IMR-90 (cell line): ENCODE measurements at regions not wholly inside any gene's neighbourhood (a gene's known extent, or its start where the extent isn't known, plus 50 kb on each side); places are given as distances from the start of the nearest gene placed in this dataset.

Experiments used
- ATAC-seq: fragments of 200-7000 bp; cut with Tn5 transposase; 2 replicates; pipeline ENCODE4 v1.9.1; 2020; ENCODE audit warnings: low read depth, mild to moderate bottlenecking, moderate library complexity
- BruUV-seq: library from RNA; stranded (reverse); fragments of 400-500 nt; replicated peaks from 2 replicates; lab custom pipeline; 2021; lab: Mats Ljungman, UMichigan
- CTCF ChIA-PET: fragments of 300-600 bp; formaldehyde crosslinking; extraction: SDS; loops from one replicate; lab custom pipeline; 2021; ENCODE audit warnings: antibody characterized with exemption; lab: Yijun Ruan, JAX
- POLR2A ChIA-PET: fragments of 300-600 bp; sonication (Branson Sonifier 250); formaldehyde crosslinking; loops from one replicate; lab custom pipeline; 2022; ENCODE audit warnings: antibody characterized with exemption; ENCODE audit not compliant: unreplicated experiment; lab: Charles Lee
- DNase-seq: peaks from one replicate; pipeline ENCODE4 v3.0.0; 2013
- H2AFZ ChIP-seq: replicated peaks from 2 replicates; pipeline ENCODE3; 2013; ENCODE audit warnings: low read length, mild to moderate bottlenecking; ENCODE audit not compliant: poor library complexity
- H2AK5ac ChIP-seq: 2 replicates; pipeline ENCODE4 v1.6.1; 2013; ENCODE audit warnings: low read depth, low read length, inconsistent platforms
- H2AK9ac ChIP-seq: replicated peaks from 2 replicates; pipeline ENCODE3; 2013; ENCODE audit warnings: mild to moderate bottlenecking, low read depth, low read length, moderate library complexity; ENCODE audit not compliant: poor library complexity
- H2BK120ac ChIP-seq: 2 replicates; pipeline ENCODE4 v1.6.1; 2013; ENCODE audit warnings: low read depth, low read length, inconsistent platforms
- H2BK15ac ChIP-seq: 3 replicates; pipeline ENCODE4 v1.6.1; 2013; ENCODE audit warnings: low read depth, low read length, inconsistent platforms
- H2BK20ac ChIP-seq: 2 replicates; pipeline ENCODE4 v1.6.1; 2013; ENCODE audit warnings: low read depth, mild to moderate bottlenecking, inconsistent platforms, low read length, moderate library complexity
- H2BK5ac ChIP-seq: 2 replicates; pipeline ENCODE4 v1.6.1; 2013; ENCODE audit warnings: mild to moderate bottlenecking, low read depth, low read length, inconsistent platforms; ENCODE audit not compliant: poor library complexity, severe bottlenecking
- H3K14ac ChIP-seq: replicated peaks from 2 replicates; pipeline ENCODE4 v1.6.1; 2013; ENCODE audit warnings: low read depth, low read length, inconsistent platforms
- H3K18ac ChIP-seq: 2 replicates; pipeline ENCODE4 v1.6.1; 2013; ENCODE audit warnings: low read depth, low read length, control low read depth
- H3K23ac ChIP-seq: 2 replicates; pipeline ENCODE4 v1.6.1; 2013; ENCODE audit warnings: low read depth, low read length, inconsistent platforms
- H3K27ac ChIP-seq: 2 replicates; pipeline ENCODE4 v1.5.1; 2013; ENCODE audit warnings: mild to moderate bottlenecking, control low read depth, low read length; ENCODE audit not compliant: insufficient read depth
- H3K27me3 ChIP-seq: 2 replicates; pipeline ENCODE4 v1.6.1; 2013; ENCODE audit warnings: low read length; ENCODE audit not compliant: control insufficient read depth, insufficient read depth
- H3K36me3 ChIP-seq: 2 replicates; pipeline ENCODE4 v1.6.1; 2013; ENCODE audit warnings: low read length, mixed read lengths; ENCODE audit not compliant: control insufficient read depth, insufficient read depth
- H3K4ac ChIP-seq: 2 replicates; pipeline ENCODE4 v1.6.1; 2013; ENCODE audit warnings: low read depth, low read length, inconsistent platforms
- H3K4me1 ChIP-seq: 2 replicates; pipeline ENCODE4 v1.6.1; 2013; ENCODE audit warnings: low read length, mixed read lengths; ENCODE audit not compliant: control insufficient read depth, insufficient read depth
- H3K4me2 ChIP-seq: 2 replicates; pipeline ENCODE4 v1.6.1; 2013; ENCODE audit warnings: low read depth, mild to moderate bottlenecking, control low read depth, low read length, moderate library complexity
- H3K4me3 ChIP-seq: 2 replicates; pipeline ENCODE4 v1.5.1; 2013; ENCODE audit warnings: low read depth, mild to moderate bottlenecking, control low read depth, low read length, moderate library complexity; ENCODE audit not compliant: insufficient read depth
- H3K56ac ChIP-seq: 2 replicates; pipeline ENCODE4 v1.6.1; 2013; ENCODE audit warnings: low read length, inconsistent platforms; ENCODE audit not compliant: insufficient read depth; ENCODE audit errors: extremely low read depth
- H3K79me1 ChIP-seq, 2 experiments: 2 replicates each; pipeline ENCODE4 v1.6.1; 2013; ENCODE audit warnings: low read length in 2 of 2, inconsistent platforms in 1 of 2, low read depth in 1 of 2
- H3K9ac ChIP-seq: 2 replicates; pipeline ENCODE4 v1.6.1; 2013; ENCODE audit warnings: low read depth, low read length, control low read depth
- H3K9me1 ChIP-seq: 2 replicates; pipeline ENCODE4 v1.6.1; 2013; ENCODE audit warnings: low read length, inconsistent platforms; ENCODE audit not compliant: insufficient read depth
- H3K9me3 ChIP-seq: 2 replicates; pipeline ENCODE4 v1.6.1; 2013; ENCODE audit warnings: low read length; ENCODE audit not compliant: control insufficient read depth, insufficient read depth
- H4K20me1 ChIP-seq: 2 replicates; pipeline ENCODE4 v1.6.1; 2013; ENCODE audit warnings: low read length, inconsistent platforms; ENCODE audit not compliant: insufficient read depth
- H4K5ac ChIP-seq: 2 replicates; pipeline ENCODE4 v1.6.1; 2013; ENCODE audit warnings: mild to moderate bottlenecking, low read depth, low read length, control low read depth
- H4K8ac ChIP-seq, 2 experiments: 2 replicates each; pipeline ENCODE4 v1.6.1; 2013; ENCODE audit warnings: low read depth in 2 of 2, low read length in 2 of 2, control low read depth in 1 of 2, inconsistent platforms in 1 of 2
- H4K91ac ChIP-seq: 2 replicates; pipeline ENCODE4 v1.6.1; 2013; ENCODE audit warnings: low read depth, low read length, inconsistent platforms; ENCODE audit not compliant: insufficient read depth
- BHLHE40 ChIP-seq: fragments of 150-350 bp; IDR thresholded peaks from 2 replicates; pipeline ENCODE4 v1.6.1; 2016; ENCODE audit warnings: mild to moderate bottlenecking, low read depth, low read length
- CHD1 ChIP-seq: IDR thresholded peaks from 2 replicates; pipeline ENCODE4 v1.6.1; 2012; ENCODE audit warnings: low read depth, low read length, improper control_type of control experiment
- WGBS, 2 experiments: methylation state at CpG; one replicate each; pipeline versions ENCODE4 v1.1.5 to v1.1.7; 2013; ENCODE audit warnings: missing lambda C conversion rate in 2 of 2; ENCODE audit not compliant: insufficient read length in 1 of 2; ENCODE audit errors: extremely low coverage in 2 of 2; 5-methylcytosine and 5-hydroxymethylcytosine counted together
- dilution Hi-C: fragments of 300-500 bp; cut with HindIII; formaldehyde crosslinking; loops from one replicate; pipeline ENCODE4 v1.14.3; 2018; ENCODE audit warnings: low sequenced_read_pairs; ENCODE audit not compliant: unreplicated experiment
- in situ Hi-C: fragments of 300-500 bp; cut with MboI; formaldehyde crosslinking; loops from 3 replicates; pipeline ENCODE4 v1.14.3; 2019; ENCODE audit warnings: low sequenced_read_pairs, inconsistent platforms, mixed read lengths
- intact Hi-C: fragments of 100-400 bp; cut with micrococcal nuclease; formaldehyde crosslinking; loops from 2 replicates; pipeline ENCODE4 v1.10.0; 2022
- TF ChIP-seq, protein P1 (sequence below): conservative IDR thresholded peaks from 2 replicates; pipeline ENCODE4 v1.5.1; 2012; ENCODE audit warnings: mild to moderate bottlenecking, low read depth, low read length, improper control_type of control experiment

DNA sequence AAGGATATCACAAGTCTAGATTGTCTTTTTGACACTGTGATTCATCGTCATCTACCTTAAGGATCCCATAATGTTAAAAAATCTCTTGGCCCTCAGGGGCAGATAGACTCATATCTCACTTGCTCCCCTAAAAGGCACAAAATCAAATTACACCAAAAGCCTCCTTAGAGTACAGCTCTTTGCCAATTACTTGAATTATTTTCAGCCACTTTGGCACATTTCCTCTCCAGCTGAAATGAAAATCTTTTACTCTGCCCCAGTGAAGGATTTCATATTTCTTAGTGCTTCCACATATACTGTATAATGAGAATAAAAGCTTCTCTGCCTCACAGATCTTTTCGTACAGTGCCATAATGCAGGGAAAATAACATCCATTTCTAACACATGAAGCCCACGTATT is 190.7 kb upstream of the GBE1 start:
- Histone ChIP-seq H3K9ac (no peak overlapping the region), H2BK15ac (no peak overlapping the region), H3K9me1 (no peaks in the 10 kb centered on the region), H2BK5ac (no peak overlapping the region), H3K56ac (no peak overlapping the region), H3K4ac (no peak overlapping the region), H2AK9ac (no peak overlapping the region), H3K79me1 (no peaks in the 10 kb centered on the region), H3K4me1 (no peaks in the 10 kb centered on the region), H4K5ac (no peak overlapping the region), H4K91ac (no peak overlapping the region), H3K36me3 (no peaks in the 10 kb centered on the region), H3K9me3 (no peaks in the 10 kb centered on the region), H2AFZ (no peak overlapping the region), H3K23ac (no peak overlapping the region), H3K18ac (no peak overlapping the region), H3K27me3 (no peaks in the 10 kb centered on the region), H4K8ac (no peak overlapping the region), H3K4me3 (no peak overlapping the region), H4K20me1 (no peaks in the 10 kb centered on the region), H2BK20ac (no peak overlapping the region), H2BK120ac (no peak overlapping the region), H3K14ac (no peak overlapping the region), H2AK5ac (no peak overlapping the region), H3K27ac (no peak overlapping the region), H3K4me2 (no peak overlapping the region)
- BruUV-seq, result no TSS peak
- DNase-seq, result no peak
- in situ Hi-C loops, result no loop called here
- no peak for ATAC-seq
- intact Hi-C loops, result no loop called here
- dilution Hi-C loops, result no loop called here
- ChIA-PET POLR2A (no interaction called here), CTCF (no interaction called here)
- WGBS, 2 experiments, result no CpG with 5 or more reads among the region's 3 CpGs
- no peak for TF ChIP-seq BHLHE40
- TF ChIP-seq, protein P1, sequence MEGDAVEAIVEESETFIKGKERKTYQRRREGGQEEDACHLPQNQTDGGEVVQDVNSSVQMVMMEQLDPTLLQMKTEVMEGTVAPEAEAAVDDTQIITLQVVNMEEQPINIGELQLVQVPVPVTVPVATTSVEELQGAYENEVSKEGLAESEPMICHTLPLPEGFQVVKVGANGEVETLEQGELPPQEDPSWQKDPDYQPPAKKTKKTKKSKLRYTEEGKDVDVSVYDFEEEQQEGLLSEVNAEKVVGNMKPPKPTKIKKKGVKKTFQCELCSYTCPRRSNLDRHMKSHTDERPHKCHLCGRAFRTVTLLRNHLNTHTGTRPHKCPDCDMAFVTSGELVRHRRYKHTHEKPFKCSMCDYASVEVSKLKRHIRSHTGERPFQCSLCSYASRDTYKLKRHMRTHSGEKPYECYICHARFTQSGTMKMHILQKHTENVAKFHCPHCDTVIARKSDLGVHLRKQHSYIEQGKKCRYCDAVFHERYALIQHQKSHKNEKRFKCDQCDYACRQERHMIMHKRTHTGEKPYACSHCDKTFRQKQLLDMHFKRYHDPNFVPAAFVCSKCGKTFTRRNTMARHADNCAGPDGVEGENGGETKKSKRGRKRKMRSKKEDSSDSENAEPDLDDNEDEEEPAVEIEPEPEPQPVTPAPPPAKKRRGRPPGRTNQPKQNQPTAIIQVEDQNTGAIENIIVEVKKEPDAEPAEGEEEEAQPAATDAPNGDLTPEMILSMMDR, result no peak
- TF ChIP-seq CHD1, result no peak
